CD4-positive, alpha-beta T cell treated with Interleukin-21 for 1 hour (primary cell): ENCODE measurements at regions not wholly inside any gene's neighbourhood (a gene's known extent, or its start where the extent isn't known, plus 50 kb on each side); places are given as distances from the start of the nearest gene placed in this dataset.

Source experiments
- DNase-seq: peaks from one replicate; pipeline ENCODE4 v3.0.0-alpha.2; 2020

DNA sequence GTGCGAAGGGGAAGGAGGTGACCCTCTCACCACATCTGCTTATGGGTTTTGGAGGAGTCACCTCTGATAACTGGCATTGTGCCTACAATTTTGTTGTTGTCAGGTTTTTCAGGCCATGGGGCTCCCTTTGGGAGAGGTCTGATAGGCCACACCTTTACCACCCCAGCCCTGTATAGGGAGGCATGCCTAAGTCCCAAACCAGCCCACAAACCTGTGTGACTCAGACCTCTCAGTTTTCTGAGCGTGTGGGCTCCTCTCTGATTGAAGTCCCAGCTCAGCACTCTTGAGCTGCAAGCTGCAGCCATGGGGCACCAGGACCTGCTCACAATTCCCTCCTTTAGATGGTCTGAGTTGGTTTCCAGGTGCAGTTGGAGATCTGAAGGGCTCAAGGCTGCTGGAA lies 1429.3 kb upstream of the TMEM132C start:
- no peak for DNase-seq

DNA sequence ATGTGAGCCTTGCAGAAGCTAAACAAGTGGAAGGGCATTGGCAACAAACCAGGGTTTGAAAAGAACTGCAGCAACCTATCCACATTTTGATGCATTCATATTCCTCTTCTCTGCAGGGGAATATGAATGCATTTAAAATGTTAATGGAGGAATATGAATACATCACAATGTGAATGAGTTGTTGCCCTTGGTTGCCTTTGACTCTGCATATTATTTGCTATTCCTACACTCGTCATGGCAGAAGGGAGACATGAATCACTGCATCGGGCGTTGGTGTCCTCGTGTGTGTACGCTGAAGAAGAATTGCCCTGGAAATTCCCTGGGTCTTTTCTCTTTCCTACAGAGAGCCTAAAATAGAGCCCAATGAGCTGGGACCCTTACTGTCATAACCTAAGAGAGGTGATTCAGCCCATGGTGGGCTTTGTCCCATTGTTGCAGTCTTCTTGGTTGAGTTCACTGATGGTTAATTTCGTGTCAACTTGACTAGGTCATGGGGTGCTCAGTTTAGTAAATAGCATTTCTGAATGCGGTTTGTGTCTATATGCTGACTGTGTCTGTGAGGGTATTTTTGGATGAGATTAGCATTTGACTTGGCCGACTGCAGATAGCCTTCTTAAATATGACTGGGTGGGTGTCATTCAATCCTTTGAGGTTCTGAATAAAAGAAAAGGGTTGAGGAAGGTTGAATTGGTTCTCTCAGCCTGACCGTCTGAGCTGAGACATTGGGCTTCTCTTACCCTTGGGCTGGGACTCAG lies 1422.9 kb upstream of the TMEM132C start:
- no peak for DNase-seq

DNA sequence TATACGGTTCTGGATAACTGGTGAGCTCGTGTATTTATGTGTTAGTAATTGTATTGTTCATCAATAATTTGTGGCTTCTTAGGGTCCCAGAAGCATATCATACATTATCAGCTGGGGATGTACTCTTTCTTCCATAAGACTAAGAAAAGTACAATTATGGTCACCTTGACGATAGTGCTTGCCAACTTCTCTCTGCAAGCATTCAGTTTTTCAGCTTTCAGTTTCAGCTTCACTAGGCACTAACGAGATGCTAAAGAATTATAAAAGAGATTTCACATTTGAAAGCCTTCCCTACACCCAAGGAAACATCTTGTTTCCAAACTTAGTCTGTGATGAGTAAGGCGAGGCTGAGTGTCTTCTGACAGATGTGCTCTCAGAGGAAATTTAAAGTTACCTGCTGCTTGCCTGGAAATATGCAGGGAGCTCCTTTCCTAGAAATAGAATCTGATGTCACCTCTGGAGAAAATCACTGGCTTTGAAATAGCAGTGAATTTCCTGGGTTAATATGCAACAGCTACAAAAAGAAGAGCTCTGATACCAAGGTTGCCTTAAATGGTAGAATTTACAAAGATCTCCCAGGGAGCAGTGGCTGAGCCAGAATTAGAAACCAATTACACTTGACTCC lies 1419.9 kb upstream of the TMEM132C start:
- DNase-seq: no peak

GRCh38 chr12:126855768-126856167 lies 1411.2 kb upstream of the TMEM132C start:
- no peak for DNase-seq

- DNase-seq: no peak
Measured at GRCh38 chr12:126856958-126857357, 1410.0 kb upstream of the TMEM132C start.

GRCh38 chr12:126858560-126858959 lies 1408.4 kb upstream of the TMEM132C start:
- DNase-seq: no peak

DNA sequence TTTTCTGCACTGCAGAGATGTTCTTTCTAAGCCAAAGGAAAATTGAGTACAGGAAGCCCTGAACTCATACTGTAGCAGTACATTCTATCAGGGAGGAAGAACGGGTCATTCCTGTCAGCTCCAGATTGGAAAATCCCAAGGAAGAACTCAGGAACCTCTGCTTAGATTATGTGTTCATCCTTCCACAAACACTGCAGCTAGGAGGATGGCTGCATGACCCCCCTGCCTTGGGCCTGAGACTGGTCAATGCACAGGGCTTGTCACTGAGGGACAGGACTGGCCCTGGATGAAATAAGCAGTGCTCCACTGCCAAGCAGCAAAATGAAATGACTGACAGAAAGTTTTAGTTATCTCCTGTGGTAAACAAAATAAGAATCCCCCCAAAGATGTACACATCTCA lies 1406.8 kb upstream of the TMEM132C start:
- DNase-seq: no peak

DNA sequence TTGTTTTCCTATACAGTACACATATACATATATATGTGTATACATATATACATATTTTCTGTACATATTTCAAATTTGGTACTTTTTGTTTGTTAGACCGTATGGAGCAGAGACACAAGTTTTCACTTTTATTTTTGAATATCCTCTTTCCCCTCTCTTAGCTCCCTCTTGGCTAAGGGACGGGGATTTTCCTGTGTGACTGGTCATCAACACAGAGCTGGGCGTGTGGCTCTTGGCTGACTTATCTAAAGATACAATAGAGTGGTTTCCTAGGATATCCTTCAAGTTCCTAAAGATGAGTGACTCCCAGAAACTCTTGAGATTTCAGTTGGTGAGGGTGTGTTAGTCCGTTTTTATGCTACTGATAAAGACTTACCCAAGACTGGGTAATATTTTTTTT lies 1404.5 kb upstream of the TMEM132C start:
- DNase-seq: no peak

- no peak for DNase-seq
Measured at GRCh38 chr12:126869644-126870043, 1397.3 kb upstream of the TMEM132C start.

GRCh38 chr12:126873701-126874100 lies 1393.3 kb upstream of the TMEM132C start:
- DNase-seq: no peak

- peak; percentile 59 for DNase-seq
Measured at GRCh38 chr12:126874427-126875026, 1392.4 kb upstream of the TMEM132C start.

GRCh38 chr12:126879842-126880241 lies 1387.1 kb upstream of the TMEM132C start:
- DNase-seq: no peak

DNA sequence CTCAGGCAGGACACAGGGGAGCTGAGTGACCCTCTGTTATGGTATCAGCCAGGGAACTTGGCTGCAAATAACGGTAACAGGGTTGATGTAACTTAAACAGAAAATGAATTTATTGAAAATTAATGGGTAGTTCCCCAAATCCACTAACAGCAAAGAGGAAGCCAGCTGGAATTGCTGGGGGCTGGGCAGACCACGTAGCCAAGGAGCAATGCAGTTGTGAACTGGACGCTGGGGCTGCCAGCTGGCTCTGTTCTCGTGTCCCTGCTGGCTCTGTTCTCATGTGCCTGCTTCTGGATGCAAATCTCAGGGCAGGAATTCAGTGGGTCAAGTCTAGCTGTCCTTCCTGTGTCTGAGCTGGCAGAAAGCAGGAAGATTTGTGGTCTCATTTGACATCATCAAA lies 1383.3 kb upstream of the TMEM132C start:
- DNase-seq: no peak

GRCh38 chr12:126889501-126889900 lies 1377.5 kb upstream of the TMEM132C start:
- no peak for DNase-seq

DNA sequence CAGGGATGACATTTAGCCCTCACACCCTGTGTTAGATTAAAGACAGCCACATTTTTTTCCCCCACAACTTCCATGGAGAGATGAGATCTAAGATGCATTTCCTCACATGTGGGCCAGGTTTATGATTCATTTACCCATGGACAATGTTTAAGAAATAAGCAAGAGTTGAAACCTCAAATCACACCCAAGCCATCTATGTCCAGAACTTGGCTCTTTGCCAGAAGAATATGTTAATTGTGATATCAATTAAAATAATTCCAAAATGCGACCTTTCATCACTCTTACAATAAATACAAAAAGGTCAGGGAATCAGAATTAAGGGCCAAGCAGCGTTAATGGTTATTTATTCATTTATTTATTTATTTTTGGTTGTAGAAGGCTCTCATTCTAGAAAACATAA lies 1376.9 kb upstream of the TMEM132C start:
- no peak for DNase-seq

DNA sequence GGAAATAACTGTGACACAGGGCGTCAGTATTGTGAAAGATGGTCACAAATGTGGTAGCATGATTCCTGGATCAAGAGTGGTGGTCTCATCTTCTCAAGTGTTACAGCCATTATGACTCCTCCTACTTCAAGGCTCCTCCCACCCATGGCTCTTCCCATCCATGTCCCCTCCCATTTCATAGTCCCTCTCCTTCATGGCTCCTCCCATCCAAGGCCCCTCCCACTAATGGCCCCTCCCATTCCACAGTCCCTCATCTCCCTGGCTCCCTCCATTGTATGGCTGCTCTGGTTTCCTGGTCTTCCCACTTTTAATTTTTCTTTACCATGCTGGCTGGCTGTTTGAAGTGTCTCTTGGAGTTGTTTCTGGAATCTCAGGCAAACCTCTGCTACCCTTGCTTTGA lies 1375.2 kb upstream of the TMEM132C start:
- DNase-seq: no peak

GRCh38 chr12:126895951-126896913 lies 1370.7 kb upstream of the TMEM132C start:
- no peak for DNase-seq

DNA sequence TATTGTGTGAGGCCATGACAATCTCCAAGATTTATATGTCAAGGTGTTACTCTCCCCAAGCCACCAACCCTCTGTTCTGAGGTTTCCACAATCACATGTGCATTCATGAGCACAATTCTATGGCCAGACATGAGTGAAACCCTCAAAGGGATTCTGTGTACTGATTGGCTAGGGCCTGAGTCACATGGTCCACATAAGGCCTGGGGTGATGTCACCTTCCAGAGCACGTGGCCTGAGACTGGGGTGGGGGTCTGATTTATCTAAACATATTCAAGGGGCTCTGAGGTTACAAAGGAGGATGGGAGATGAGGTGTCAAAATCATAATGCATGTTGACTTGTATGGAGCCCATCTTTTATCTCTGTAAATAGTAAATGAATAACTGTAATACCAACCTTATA lies 1369.9 kb upstream of the TMEM132C start:
- no peak for DNase-seq

DNA sequence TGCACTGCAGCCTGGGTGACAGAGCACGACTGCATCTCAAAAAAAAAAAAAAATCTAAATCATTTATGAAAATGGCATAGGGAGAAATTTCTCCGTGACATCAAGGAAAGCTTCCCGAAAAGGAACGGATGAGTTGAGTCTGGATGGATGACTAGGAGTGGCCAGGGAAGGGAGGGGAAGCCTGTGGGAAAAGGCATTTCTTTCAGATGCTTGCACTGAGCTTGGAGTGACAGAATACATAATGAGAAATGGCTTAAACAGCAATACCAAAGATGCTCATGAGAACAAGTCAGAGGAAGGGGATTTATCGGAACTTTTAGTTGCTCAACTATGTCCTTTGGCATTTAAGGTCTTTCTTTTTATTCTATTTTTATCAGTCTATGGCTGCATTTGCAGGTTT lies 1369.2 kb upstream of the TMEM132C start:
- DNase-seq: no peak

- DNase-seq: no peak
Measured at GRCh38 chr12:126898562-126898961, 1368.4 kb upstream of the TMEM132C start.

GRCh38 chr12:126899926-126900792 lies 1366.8 kb upstream of the TMEM132C start:
- DNase-seq: no peak
